ENCODE measurements at regions not wholly inside any gene's neighbourhood (a gene's known extent, or its start where the extent isn't known, plus 50 kb on each side); places are given as distances from the start of the nearest gene placed in this dataset.
A peak's percentile ranks its signal among the peaks of the same experiment; 100 is the strongest.

DNA sequence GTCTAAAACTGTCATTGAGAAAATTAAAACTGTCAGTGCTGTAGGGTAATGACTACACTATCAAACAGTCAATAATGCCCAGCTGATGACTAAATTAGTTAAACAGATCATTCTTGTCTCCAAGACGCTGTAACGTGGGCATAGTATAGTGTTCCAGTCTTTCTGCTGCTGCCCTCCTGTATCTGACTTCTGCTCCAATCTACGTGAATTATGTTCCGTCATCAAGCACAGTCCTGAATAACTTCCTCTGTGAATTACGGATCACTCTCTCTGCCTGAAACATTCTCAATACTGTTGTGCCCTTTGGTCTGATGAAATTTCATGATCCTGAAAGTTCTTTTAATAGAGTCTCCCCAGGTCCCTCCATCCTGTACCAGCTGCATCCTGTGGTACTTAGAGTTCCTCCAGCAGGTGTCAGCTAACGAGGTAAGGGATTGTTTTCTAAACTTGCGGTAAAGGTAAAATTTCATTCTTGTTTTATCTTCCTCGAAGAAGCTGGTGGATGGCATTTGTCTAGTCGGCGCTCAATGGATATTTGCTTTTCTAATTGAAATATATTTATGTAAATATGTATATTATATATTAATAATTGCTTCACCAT lies 393.5 kb upstream of the ADARB2 start:
- DNase-seq = no peak

DNA sequence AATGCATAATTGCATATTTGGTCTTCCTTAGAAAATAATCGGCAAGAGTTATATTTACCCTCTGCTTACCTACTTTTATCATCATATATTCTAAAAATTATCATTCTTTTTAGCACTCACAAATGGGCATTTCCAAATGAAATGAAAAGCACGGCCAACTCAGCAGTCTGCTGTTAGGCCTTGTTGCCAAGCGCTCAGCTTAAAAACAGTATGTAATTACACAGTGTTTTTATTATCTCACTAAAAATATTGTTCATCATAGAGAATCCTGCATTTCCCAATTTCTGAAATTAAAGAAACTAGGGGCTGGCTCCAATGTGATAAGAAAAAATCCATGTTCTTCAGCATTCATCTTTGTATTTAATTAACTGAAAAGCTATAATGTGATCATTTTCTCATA lies 391.7 kb upstream of the ADARB2 start:
- no peak for DNase-seq

DNA sequence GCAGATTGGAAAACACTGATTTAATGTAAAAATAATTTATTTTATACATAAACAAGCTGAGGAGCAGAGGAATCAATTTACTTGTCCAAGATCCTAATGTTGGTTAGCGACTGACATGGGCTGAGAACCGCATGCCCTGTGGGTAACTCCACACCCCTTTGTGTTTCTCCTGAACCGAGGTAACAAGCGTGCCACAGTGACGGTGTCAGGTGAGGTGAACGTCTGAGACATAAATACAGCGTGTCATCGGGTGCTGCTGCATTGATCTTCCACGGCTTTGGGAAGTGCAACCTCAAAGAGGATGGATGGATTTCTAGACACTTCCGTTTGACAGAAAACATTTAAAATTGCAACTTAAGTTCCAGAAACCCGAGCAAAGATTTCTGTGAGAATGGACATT lies 386.8 kb upstream of the ADARB2 start:
- no peak for DNase-seq

DNA sequence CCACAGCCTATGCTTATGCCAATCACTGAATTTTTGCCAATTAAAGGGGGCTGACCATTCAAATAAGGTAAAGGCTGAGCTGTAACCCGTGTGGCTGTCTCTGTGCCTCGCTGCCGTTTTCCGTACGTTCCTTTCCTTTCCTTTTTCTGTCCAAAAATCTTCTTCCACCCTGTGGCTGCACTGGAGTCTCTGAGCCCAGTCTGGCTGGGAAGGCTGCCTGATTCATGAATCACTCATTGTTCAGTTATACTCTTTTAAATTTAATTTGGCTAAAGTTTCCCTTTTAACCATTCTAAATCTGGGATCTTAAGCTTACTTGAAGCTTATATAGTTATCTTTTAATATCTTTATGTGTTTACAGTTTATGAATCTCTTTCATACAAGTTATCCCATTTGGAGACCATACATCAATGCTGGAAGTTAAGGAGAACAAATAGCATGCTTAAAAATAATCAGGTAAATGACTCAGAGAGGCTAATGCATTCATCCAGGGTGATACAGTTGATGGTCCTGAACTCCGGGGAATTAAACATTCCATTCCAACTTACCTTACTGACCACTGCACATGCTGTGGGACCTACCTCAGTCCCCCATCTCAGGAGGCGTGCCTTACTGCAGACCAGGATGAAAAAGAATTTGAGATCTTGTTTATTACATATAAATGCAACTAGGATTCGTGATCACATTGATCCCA lies 385.3 kb upstream of the ADARB2 start:
- DNase-seq = peak in 1 of 2 donors; percentile 5

DNA sequence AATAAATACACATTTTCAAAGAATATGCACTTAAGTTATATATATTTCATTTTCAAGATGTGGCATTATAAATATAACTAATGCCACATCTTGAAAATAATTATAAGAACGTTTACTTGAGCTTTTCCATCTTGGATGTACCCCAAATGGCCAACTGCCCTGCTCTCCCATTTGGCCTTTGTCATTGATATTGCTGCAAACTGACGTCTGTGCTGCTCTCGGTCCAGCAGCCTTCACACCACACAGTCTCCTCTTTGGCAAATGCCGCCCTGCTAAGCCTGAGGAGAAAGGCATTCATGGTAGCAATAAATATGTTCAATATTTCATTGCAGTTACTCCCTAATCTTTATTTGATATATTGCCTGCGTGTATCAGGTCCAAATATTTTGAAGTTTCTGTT lies 384.6 kb upstream of the ADARB2 start:
- no peak for DNase-seq

DNA sequence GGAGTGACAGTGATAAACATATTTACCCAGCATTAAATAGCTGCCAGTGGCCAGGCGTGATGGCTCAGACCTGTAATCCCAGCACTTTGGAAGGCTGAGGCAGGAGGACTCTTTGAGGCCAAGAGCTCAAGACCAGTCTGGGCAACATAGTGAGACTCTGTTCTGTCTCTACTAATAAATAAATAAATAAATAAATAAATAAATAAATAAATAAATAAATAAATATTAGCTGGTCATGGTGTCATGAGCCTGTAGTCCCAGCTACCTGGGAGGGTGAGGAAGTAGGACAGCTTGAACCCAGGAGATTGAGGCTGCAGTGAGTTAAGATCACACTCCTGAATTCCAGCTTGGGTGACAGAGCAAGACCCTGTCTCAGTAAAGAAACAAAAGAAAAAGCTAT lies 384.0 kb upstream of the ADARB2 start:
- no peak for DNase-seq

DNA sequence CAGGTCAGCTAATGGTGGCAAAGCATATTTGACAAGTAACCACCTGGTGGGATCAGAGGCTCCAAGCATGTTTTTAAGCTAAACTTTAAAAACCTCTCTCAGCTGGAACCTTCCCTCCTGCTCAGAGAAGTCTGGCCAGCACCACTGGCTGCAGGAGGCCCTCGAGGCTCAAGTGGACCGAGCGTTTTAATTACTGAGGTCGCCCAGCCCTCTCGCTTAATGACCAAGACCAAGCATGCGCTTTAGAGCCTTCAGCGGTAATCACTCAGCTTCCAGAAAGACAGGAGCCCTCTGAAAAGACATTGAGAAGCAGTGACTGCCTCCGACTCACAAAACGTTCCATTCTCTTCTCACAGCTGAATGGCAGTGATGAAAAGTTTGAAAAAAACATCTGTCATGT lies 383.4 kb upstream of the ADARB2 start:
- no peak for DNase-seq

DNA sequence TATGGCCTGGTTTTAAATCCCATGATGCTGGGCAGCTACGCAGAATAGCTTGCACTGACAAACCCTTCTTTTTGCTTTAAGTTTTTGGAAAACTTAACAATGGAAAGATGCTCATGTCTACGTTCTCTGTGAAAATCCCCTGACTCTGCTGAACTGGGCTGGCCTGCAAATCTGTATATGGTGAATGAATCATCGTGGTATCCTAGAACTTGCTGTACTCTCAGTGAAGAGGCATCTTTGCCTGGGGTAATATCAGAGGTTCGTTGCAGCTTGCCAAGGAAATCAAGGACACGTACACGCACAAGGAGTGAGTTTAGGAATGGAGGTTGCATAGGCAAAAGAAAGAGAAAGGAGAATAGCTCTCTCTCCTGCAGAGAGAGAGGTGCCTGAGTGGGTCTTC lies 382.0 kb upstream of the ADARB2 start:
- no peak for DNase-seq

DNA sequence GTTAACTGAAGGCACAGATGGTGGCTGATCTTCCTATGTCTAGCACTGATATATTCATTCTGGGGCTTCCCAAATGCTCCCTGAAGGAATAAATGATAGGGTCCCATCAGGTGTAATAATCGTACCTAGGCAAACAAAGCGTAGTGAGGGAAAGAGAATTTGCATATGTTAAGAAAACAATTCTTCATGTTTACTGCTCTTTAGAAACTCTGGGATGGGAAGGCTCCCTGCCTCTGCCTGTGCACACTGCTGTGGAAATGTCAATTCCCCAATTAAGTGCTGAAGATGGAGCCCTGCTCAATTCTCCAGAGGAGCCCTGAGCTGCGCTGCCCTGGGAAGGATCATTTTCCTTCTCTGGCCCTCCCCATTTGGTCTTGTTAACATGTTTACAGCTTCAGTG lies 380.9 kb upstream of the ADARB2 start:
- no peak for DNase-seq

DNA sequence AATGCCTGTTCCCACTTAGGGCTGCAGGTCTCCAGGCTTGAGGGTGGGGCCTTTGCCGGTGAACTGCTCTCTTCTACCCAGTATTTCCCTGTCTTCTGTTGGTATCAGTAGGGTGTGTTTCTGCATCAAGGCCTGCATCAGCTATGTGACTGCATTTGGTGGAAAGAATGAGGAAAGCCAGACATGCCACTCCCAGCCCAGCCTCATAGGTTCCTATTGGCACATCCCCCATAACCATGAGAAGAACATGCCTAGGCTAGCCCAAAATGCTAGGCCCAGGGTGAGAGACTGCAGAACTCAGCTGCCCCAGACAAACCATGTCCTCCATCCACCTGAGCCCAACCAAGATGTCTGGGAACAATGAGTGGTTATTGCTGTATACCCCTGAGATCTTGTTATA lies 380.3 kb upstream of the ADARB2 start:
- no peak for DNase-seq

DNA sequence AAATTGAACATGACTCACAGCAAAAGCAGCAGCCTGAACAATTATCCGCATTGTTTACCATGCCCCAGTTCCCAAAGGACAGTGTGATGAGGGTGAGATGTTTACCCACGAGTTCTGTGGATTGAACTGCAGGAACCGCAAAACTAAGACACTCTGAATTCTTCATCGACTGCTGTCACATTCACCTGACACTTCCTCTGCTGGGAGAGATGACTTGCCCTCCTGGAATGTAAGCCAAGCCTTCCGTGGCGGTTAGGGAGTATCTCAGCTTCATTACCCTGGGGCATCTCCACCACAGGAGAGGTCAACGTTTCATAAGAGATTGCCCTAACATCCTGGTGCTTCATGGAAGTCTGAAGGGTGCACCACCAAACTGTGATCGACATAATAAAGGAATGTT lies 374.6 kb upstream of the ADARB2 start:
- no peak for DNase-seq

DNA sequence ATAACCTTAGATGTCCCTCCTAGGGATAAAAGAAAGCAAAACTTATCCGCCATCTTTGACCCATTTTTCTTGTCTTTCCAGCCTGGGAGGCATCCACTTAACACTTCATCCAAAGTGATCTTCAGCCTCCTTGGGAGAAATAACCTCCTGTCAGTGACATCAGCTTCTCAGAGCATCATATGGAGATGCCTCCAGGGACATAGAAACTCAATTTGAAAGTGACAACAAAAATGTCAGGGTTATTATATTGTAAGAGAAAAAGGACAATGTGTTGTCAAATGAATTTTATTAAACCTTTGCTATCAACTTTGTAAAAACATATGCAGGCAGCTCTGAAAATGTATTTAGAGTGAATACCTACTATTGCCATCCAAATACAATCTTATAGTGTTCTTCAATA lies 371.2 kb upstream of the ADARB2 start:
- DNase-seq = no peak

DNA sequence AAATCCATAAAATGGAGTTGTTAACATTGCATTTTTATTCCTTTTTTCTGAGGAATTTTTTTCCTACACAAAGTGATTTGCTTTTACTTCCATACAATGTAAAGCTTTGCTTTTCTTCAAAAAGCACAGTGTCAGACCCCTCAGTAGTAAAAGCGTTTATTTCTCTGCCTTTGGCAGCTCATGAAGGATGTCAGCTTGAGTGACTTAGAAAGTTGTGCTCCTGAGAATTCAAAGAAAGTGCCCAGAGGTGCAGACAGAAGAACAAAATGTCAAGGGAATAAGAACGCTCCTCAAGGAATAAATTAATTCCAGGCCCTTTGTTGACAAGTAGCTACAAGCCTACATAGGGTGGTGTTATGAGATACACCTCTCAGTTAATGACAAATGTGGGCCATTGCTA lies 369.3 kb upstream of the ADARB2 start:
- DNase-seq = no peak

DNA sequence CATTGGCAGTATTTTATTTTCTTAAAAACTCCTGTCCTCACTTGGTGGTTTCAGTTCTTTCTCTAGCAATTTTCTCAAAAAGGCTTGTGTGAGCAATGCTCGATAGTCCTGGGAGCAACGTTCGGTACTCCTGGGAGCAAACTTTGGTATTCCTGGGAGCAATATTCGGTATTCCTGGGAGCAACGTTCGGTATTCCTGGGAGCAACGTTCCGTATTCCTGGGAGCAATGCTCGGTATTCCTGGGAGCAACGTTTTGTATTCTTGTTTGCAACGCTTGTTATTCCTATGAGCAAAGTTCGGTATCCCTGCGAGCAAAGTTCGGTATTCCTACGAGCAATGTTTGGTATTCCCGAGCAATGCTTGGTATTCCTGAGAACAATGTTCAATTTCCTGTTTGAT lies 362.0 kb upstream of the ADARB2 start:
- no peak for DNase-seq

DNA sequence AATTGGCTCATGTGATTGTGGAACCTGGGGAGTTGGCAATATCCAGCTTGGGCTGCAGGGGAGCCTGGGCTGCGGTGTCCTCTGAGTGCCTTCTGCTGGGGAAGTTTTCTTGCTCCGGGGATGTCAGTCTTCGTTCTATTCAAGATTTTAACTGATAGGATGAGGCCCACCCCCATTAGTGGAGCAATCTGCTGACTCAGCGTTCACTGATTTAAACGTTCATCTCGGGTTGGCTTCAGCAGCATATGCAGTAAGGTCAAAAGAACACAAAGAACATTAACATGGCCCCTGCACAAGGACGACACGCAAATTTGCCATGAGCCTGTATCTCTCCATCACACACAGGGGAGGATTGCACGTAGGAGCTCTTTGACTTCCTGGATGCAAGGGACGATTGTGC lies 360.6 kb upstream of the ADARB2 start:
- DNase-seq = no peak

DNA sequence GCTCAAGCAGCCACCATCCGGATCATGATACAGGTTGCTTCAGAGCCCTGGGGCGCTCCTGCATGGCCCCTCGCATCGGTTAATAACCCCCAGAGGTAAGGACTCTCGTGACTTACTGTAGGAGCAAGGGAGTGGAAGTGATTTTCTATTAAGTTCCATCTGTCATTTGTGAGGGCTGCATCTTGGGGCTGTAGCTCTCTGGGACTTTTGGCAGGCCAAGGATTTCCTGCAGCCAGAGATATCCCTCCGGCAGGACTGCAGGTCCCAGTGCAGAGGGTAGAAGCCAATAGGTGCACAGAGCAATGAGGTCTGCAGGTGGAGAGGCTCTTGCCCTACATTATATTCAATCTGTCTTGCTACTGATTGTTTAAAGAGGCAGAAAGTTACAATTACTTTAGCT lies 356.8 kb upstream of the ADARB2 start:
- DNase-seq = no peak

DNA sequence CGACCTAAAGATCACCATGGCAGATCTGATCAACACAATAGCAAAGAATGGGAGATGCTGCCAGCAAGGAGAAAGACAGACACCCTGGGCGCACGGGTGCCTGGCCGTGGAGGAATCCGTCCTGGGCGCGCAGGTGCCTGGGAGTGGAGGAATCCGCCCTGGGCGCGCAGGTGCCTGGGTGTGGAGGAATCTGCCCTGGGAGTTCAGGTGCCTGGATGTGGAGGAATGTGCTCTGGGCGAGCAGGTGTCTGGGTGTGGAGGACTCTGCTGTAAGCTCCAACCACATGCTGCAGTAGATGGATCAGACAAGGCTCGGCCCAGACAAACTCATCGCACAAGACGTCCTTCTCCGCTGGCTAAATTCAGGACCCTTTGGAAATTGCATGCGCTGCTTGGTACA lies 346.3 kb upstream of the ADARB2 start:
- DNase-seq = no peak

DNA sequence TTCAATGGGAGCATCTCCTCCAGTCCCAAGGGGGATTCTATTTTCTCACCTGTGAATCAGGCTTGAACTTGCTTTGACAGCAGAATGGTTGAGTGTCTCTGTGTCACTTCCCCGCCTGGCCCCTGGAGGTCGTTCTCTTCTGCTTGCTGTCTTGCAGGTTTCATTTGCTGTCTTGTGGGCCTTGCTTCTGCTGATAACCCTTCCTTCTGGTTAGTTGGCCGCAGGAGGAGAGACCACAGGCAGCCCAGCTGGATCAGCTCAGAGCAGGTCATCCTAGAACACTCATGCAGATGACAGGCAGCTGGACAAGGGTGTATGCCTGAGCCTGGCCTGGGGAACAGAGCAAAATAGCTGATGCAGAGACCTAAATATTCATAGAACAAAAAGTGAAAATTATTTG lies 344.2 kb upstream of the ADARB2 start:
- DNase-seq = no peak

DNA sequence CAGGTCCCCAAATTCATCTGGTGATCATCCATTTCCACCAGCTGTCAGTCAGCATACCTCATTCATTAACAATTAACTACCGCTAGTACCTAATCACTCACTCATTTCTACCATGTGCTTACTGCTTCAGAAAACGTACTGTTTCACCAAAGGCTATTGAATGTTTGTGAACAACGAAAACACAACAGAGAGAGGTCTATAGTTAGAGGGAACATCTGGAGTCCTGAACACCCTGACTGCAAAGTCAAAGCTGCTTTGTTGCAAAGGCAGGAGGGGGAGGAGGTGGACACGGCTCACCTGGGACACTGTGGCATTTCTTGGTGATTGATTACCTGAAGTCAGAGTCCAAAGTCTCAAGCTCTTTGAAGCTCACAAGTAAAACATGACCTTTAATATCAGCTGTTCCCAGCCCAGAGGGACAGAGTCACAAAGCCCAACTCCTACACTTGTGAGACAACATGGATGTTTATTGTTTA lies 342.3 kb upstream of the ADARB2 start:
- no peak for DNase-seq

DNA sequence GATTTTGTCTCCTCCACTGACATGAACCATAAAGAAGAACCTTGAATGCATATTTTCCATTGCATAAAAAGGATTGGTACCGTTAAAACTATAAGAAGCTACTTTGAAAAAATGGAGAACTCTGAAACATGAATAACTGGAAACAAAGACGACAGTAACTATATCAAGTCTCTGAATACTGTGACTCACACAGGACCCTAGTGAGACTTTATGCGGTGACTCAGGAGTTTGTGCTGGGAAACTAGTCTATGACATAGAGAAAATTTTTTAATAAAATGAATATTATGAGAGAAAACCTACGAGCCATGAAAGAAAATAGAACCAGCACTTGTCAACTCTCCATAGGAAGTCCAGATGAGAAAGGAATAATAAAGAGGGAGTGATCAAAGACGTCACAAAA lies 339.9 kb upstream of the ADARB2 start:
- DNase-seq = no peak

DNA sequence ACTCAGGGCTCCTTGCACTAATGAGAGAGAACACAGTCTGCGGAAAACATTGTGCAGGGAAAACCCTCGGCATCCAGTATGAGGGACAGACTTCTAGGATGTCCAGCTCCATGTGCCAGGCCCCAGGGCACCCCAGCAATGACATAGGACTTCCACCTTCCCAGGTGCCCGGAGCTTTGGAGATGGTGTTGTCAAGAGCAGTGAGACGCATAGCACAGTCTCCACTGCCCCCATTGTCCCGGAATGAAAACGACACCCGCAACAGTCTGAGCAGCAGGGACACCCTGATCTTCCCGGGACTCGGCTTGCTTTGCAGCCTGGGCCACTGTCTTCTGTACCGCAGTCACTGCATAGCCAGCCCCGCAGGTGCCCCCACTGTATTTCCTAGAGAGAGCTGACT lies 339.2 kb upstream of the ADARB2 start:
- DNase-seq = no peak

DNA sequence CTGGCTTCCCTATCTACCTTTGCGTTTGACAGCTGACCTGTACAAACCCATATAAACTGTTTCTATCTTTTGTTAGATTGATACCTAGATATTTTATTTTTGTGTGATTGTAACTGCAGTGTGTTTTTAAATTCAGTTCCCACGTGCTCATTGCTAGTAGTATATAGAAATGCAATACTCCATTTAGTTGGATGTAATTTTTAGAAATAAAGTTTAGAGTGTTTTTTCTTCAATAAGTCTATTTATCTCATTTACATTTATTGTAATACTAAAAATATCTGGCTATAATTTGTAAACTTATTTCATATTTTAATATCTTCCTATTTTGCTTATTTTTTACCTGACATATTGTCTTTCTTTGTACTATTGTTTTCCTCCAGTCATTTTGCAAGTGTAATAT lies 329.7 kb upstream of the ADARB2 start:
- no peak for DNase-seq

DNA sequence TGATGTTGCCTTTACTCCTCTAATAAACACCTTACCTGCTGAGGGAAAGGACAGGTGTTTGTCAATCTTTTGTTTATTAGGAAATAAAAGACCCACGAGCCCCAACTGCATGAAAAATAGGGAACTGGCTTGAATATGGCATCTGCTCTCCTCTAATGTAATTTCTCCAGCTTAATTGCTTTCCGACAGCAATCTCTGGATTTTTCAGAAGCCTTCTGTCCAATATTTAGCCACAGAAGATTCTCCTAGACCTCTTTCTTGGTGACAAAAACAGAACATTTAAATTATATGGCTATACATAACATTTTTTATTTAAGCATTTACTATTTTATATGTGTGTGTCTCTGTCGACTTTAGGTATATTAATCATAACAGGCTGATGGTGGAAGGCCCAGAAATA lies 317.4 kb upstream of the ADARB2 start:
- DNase-seq = no peak

DNA sequence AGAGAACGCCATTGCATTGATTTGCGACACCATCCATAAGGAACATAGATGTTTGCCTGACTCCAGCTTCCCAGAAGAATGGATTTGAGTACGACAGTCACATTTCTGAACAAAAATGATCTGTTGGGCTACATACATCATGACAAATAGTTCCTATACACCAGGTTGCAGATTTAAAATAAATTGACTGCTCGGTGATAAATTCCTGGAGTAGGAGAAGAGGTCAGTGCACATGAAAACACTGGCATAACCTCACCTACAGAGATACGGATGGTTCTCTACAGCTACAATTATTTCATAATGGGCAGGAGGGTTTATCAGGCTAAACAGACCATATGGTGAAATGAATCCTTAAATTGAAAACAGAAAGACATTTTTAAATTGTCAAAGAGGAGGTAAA lies 316.5 kb upstream of the ADARB2 start:
- no peak for DNase-seq

DNA sequence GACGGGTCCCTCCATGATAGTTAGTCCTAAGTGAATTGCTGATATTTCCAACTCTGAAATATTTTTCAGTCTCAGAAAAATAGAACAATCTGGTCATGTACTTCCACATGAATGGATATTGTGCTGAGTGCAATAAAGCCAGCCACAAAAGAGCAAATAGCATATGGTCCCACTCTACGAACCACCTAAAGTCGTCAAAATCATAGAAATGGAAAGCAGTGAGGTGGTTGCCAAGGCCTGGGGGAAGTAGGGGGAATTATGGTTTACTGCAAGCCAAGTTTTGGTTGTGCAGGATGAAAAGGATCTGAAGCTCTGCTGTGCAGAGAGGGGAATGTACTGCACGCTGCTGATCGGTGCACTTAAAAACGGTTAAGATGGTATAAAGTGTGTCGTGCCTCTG lies 313.8 kb upstream of the ADARB2 start:
- DNase-seq = no peak
